NT2/D1 (cell line): ENCODE measurements at regions not wholly inside any gene's neighbourhood (a gene's known extent, or its start where the extent isn't known, plus 50 kb on each side); places are given as distances from the start of the nearest gene placed in this dataset.
"Not testable (repeated sequence)": the region's sequence is repeated elsewhere in the genome, so short reads cannot be mapped to it uniquely, and the experiment has no call there.

ENCODE experiments used
- SUZ12 ChIP-seq: IDR thresholded peaks from 2 replicates; pipeline ENCODE4 v1.6.1; 2011; ENCODE audit not compliant: insufficient read length, insufficient read depth; ENCODE audit errors: extremely low read depth
- YY1 ChIP-seq: IDR thresholded peaks from 2 replicates; pipeline ENCODE4 v1.6.1; 2011; ENCODE audit not compliant: insufficient read length, insufficient read depth
- ZNF274 ChIP-seq: IDR thresholded peaks from 2 replicates; pipeline ENCODE4 v1.6.1; 2011; ENCODE audit warnings: mild to moderate bottlenecking, low read depth, low read length

GRCh38 chr12:118547606-118548005 is 171.3 kb downstream of the SUDS3 start:
- not testable (repeated sequence) for TF ChIP-seq SUZ12, ZNF274, YY1
